HL-60 (cell line): ENCODE measurements at regions not wholly inside any gene's neighbourhood (a gene's known extent, or its start where the extent isn't known, plus 50 kb on each side); places are given as distances from the start of the nearest gene placed in this dataset.

Experiments
- DNase-seq, 2 experiments: peaks; one replicate each; pipeline ENCODE4 v3.0.0-alpha.2; 2010 to 2020; ENCODE audit warnings: low read depth in 1 of 2, low spot score in 1 of 2
- H3K27ac ChIP-seq: fragments of 250-450 bp; sonication (Bioruptor Pico); replicated peaks from 2 replicates; pipeline ENCODE4 v1.5.1; 2020; ENCODE audit warnings: mild to moderate bottlenecking, moderate library complexity
- H3K27me3 ChIP-seq: fragments of 250-450 bp; sonication (Bioruptor Pico); 2 replicates; pipeline ENCODE4 v1.5.1; 2021; ENCODE audit warnings: mild to moderate bottlenecking, moderate library complexity; ENCODE audit not compliant: insufficient read depth, poor library complexity, severe bottlenecking
- H3K4me3 ChIP-seq: replicated peaks from 2 replicates; pipeline ENCODE4 v1.5.1; 2011; ENCODE audit warnings: mild to moderate bottlenecking, control low read depth, low read length; ENCODE audit not compliant: insufficient read depth
- CTCF ChIP-seq: IDR thresholded peaks from one replicate; pipeline ENCODE4 v1.5.1; 2011; ENCODE audit warnings: low read length, control low read depth, inconsistent platforms; ENCODE audit not compliant: insufficient read depth
- GABPA ChIP-seq: IDR thresholded peaks from 2 replicates; pipeline ENCODE4 v1.6.1; 2012; ENCODE audit warnings: low read depth
- POLR2AphosphoS5 ChIP-seq: IDR thresholded peaks from 2 replicates; pipeline ENCODE4 v1.6.1; 2012; ENCODE audit warnings: low read depth
- SPI1 ChIP-seq: IDR thresholded peaks from 2 replicates; pipeline ENCODE4 v1.6.1; 2012; ENCODE audit warnings: low read depth, mild to moderate bottlenecking, borderline replicate concordance
- TF ChIP-seq, protein P1 (sequence below): IDR thresholded peaks from 2 replicates; pipeline ENCODE4 v1.6.1; 2012; ENCODE audit warnings: low read depth; ENCODE audit not compliant: insufficient replicate concordance

DNA sequence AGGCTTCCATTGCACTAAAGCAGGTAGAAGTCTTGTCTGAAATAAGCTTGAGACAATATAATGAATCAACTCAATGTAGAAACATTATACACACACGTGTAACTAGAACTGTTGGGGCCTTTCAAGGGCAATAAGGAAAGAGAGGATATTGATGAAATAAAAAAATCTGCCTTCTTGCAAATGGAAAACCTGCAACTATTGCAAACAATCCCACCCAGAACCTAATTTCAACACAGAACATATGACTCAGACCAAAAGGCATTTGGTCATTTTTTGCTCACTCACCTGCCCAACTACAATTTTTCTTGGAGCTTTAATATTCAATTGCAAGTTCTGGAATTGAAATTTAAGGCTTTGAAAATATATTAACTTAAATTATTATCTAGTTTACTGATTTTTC, 900.1 kb downstream of the TTLL7 start:
- Histone ChIP-seq H3K27me3 (no peaks in the 10 kb centered on the region), H3K27ac (no peak overlapping the region), H3K4me3 (no peak overlapping the region)
- no peak for DNase-seq
- TF ChIP-seq, protein P1, sequence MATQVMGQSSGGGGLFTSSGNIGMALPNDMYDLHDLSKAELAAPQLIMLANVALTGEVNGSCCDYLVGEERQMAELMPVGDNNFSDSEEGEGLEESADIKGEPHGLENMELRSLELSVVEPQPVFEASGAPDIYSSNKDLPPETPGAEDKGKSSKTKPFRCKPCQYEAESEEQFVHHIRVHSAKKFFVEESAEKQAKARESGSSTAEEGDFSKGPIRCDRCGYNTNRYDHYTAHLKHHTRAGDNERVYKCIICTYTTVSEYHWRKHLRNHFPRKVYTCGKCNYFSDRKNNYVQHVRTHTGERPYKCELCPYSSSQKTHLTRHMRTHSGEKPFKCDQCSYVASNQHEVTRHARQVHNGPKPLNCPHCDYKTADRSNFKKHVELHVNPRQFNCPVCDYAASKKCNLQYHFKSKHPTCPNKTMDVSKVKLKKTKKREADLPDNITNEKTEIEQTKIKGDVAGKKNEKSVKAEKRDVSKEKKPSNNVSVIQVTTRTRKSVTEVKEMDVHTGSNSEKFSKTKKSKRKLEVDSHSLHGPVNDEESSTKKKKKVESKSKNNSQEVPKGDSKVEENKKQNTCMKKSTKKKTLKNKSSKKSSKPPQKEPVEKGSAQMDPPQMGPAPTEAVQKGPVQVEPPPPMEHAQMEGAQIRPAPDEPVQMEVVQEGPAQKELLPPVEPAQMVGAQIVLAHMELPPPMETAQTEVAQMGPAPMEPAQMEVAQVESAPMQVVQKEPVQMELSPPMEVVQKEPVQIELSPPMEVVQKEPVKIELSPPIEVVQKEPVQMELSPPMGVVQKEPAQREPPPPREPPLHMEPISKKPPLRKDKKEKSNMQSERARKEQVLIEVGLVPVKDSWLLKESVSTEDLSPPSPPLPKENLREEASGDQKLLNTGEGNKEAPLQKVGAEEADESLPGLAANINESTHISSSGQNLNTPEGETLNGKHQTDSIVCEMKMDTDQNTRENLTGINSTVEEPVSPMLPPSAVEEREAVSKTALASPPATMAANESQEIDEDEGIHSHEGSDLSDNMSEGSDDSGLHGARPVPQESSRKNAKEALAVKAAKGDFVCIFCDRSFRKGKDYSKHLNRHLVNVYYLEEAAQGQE, result no peak
- no peak for TF ChIP-seq POLR2AphosphoS5
- TF ChIP-seq SPI1, result no peak
- TF ChIP-seq GABPA, result no peak
- no peak for TF ChIP-seq CTCF

DNA sequence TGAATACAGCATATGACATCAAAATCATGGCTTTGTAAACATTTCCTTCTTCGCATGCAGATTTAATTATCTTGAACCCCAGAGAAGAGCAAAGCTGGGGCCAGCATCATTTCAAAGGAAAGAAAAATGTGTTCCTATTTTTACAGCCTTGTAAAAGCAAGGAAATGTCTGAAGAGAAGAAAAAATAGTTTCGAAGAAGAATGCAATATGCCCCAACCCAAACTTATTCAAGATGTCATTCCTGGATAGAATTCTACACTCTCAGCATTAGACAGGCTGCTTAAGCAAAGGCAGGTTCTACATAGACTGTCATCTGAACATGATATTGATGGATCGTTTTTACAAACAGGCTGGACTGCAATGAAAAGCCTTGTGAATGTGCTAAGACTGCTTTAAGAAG, 900.8 kb downstream of the TTLL7 start:
- Histone ChIP-seq H3K27ac (no peak overlapping the region), H3K4me3 (no peak overlapping the region), H3K27me3 (no peaks in the 10 kb centered on the region)
- DNase-seq, result no peak
- TF ChIP-seq SPI1, result no peak
- TF ChIP-seq GABPA, result no peak
- TF ChIP-seq, protein P1, result no peak
- no peak for TF ChIP-seq CTCF
- no peak for TF ChIP-seq POLR2AphosphoS5

GRCh38 chr1:83097715-83098114, 901.2 kb downstream of the TTLL7 start:
- Histone ChIP-seq H3K4me3 (no peak overlapping the region), H3K27me3 (no peaks in the 10 kb centered on the region), H3K27ac (no peak overlapping the region)
- no peak for DNase-seq
- TF ChIP-seq POLR2AphosphoS5, result no peak
- TF ChIP-seq, protein P1, result no peak

- no peak overlapping the region for H3K27ac ChIP-seq
- no peak for TF ChIP-seq POLR2AphosphoS5
- no peak for TF ChIP-seq SPI1
- TF ChIP-seq, protein P1, result no peak
- TF ChIP-seq GABPA, result no peak
- no peaks in the 10 kb centered on the region for H3K27me3 ChIP-seq
- H3K4me3 ChIP-seq, result no peak overlapping the region
- DNase-seq, result no peak
These were observed 903.4 kb downstream of the TTLL7 start for GRCh38 chr1:83095570-83095969.
